HL-60 (cell line): ENCODE measurements at regions not wholly inside any gene's neighbourhood (a gene's known extent, or its start where the extent isn't known, plus 50 kb on each side); places are given as distances from the start of the nearest gene placed in this dataset.

Experiments used
- POLR2AphosphoS5 ChIP-seq: IDR thresholded peaks from 2 replicates; pipeline ENCODE4 v1.6.1; 2012; ENCODE audit warnings: low read depth
- TF ChIP-seq, protein P1 (sequence below): IDR thresholded peaks from one replicate; pipeline ENCODE4 v1.5.1; 2011; ENCODE audit warnings: low read length, control low read depth, inconsistent platforms; ENCODE audit not compliant: insufficient read depth

DNA sequence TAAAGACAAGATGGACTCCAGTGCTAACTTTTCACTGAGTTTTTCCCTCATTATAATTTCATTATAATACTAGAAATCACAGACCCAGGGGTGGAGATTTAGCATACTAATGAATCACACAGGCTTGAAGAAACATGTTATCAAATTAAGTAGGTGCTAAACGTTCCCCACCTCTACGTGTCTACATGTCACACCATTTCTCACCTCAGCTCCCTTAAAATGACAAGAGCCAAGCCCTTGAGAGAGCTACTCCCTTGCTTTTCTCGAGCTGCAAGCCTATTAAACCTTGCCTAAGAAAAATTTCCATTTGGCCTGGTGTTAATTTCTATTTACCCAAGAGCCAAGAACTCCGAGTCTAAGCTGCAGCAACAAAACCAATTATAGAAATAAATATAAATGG, 396.3 kb upstream of the NEGR1 start:
- TF ChIP-seq, protein P1, sequence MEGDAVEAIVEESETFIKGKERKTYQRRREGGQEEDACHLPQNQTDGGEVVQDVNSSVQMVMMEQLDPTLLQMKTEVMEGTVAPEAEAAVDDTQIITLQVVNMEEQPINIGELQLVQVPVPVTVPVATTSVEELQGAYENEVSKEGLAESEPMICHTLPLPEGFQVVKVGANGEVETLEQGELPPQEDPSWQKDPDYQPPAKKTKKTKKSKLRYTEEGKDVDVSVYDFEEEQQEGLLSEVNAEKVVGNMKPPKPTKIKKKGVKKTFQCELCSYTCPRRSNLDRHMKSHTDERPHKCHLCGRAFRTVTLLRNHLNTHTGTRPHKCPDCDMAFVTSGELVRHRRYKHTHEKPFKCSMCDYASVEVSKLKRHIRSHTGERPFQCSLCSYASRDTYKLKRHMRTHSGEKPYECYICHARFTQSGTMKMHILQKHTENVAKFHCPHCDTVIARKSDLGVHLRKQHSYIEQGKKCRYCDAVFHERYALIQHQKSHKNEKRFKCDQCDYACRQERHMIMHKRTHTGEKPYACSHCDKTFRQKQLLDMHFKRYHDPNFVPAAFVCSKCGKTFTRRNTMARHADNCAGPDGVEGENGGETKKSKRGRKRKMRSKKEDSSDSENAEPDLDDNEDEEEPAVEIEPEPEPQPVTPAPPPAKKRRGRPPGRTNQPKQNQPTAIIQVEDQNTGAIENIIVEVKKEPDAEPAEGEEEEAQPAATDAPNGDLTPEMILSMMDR = no peak
- no peak for TF ChIP-seq POLR2AphosphoS5
